Activated CD4-positive, alpha-beta memory T cell treated with anti-CD3 and anti-CD28 coated beads, Interleukin-2, amount 10 ng/mL, durations not matched to agents 7 days and 5 days (primary cell): ENCODE measurements at regions not wholly inside any gene's neighbourhood (a gene's known extent, or its start where the extent isn't known, plus 50 kb on each side); places are given as distances from the start of the nearest gene placed in this dataset.

Experiments
- CTCF ChIA-PET: fragments of 350-600 bp; sonication (Branson Sonifier 250); formaldehyde crosslinking; loops from one replicate; lab custom pipeline; 2021; ENCODE audit warnings: antibody characterized with exemption, inconsistent platforms; lab: Charles Lee
- POLR2A ChIA-PET: fragments of 350-600 bp; sonication (Branson Sonifier 250); formaldehyde crosslinking; loops from one replicate; lab custom pipeline; 2021; ENCODE audit warnings: antibody characterized with exemption; lab: Charles Lee
- DNase-seq: peaks from one replicate; pipeline ENCODE4 v3.0.0-alpha.2; 2020
- H3K27ac Mint-ChIP-seq: one replicate; pipeline ENCODE4 v1.8.0; 2021; ENCODE audit warnings: mild to moderate bottlenecking, mixed read lengths
- H3K27me3 Mint-ChIP-seq: one replicate; pipeline ENCODE4 v1.8.0; 2021; ENCODE audit warnings: mixed read lengths
- H3K36me3 Mint-ChIP-seq: one replicate; pipeline ENCODE4 v1.8.0; 2021; ENCODE audit warnings: low read depth, mixed read lengths
- H3K4me1 Mint-ChIP-seq: one replicate; pipeline ENCODE4 v1.8.0; 2021; ENCODE audit warnings: mixed read lengths
- H3K4me3 Mint-ChIP-seq: one replicate; pipeline ENCODE4 v1.8.0; 2021; ENCODE audit warnings: mild to moderate bottlenecking, mixed read lengths
- H3K9me3 Mint-ChIP-seq: one replicate; pipeline ENCODE4 v1.8.0; 2021; ENCODE audit warnings: mixed read lengths

DNA sequence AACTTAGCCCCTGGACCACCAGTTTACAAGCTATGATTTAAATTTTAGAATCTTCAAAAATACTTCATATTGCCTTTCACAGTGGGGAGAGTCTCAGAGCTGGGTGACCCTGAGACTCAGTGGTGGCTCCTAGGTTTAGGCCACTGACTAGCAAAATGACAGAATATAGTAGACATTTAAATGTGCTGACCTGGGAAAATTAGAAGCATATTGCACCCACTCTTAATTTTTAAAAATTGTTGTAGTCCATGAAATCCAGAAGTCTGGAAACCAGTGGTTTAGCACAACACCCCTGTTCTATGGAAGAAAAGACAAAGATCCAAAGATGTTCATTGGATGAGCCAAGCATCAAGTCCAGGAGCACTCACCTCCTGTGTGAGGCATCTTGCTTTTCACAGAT, 75.0 kb upstream of the PAPPA start:
- ChIA-PET POLR2A (no interaction called here), CTCF (no interaction called here)
- Mint-ChIP-seq H3K4me3 (no peak overlapping the region), H3K36me3 (no peaks in the 10 kb centered on the region), H3K27ac (no peak overlapping the region), H3K4me1 (no peaks in the 10 kb centered on the region), H3K9me3 (no peaks in the 10 kb centered on the region), H3K27me3 (no peaks in the 10 kb centered on the region)
- DNase-seq: no peak

GRCh38 chr9:116080561-116080960, 73.0 kb upstream of the PAPPA start:
- Mint-ChIP-seq H3K27me3 (no peaks in the 10 kb centered on the region), H3K27ac (no peak overlapping the region), H3K9me3 (no peaks in the 10 kb centered on the region), H3K4me1 (no peaks in the 10 kb centered on the region), H3K36me3 (no peaks in the 10 kb centered on the region), H3K4me3 (no peak overlapping the region)
- no peak for DNase-seq
- CTCF ChIA-PET: no interaction called here
- POLR2A ChIA-PET: no interaction called here

GRCh38 chr9:116081435-116082115, 72.0 kb upstream of the PAPPA start:
- no peaks in the 10 kb centered on the region for H3K9me3 Mint-ChIP-seq
- DNase-seq: no peak
- ChIA-PET CTCF (no interaction called here), POLR2A (no interaction called here)
- no peaks in the 10 kb centered on the region for H3K27me3 Mint-ChIP-seq
- H3K27ac Mint-ChIP-seq: no peak overlapping the region
- no peaks in the 10 kb centered on the region for H3K4me1 Mint-ChIP-seq
- no peaks in the 10 kb centered on the region for H3K36me3 Mint-ChIP-seq
- no peak overlapping the region for H3K4me3 Mint-ChIP-seq

- Mint-ChIP-seq H3K27ac (no peak overlapping the region), H3K9me3 (no peaks in the 10 kb centered on the region), H3K27me3 (no peaks in the 10 kb centered on the region), H3K4me3 (no peak overlapping the region), H3K36me3 (no peaks in the 10 kb centered on the region), H3K4me1 (no peaks in the 10 kb centered on the region)
- DNase-seq: no peak
- ChIA-PET CTCF (no interaction called here), POLR2A (no interaction called here)
Observed at GRCh38 chr9:116083837-116084236, 69.8 kb upstream of the PAPPA start.

DNA sequence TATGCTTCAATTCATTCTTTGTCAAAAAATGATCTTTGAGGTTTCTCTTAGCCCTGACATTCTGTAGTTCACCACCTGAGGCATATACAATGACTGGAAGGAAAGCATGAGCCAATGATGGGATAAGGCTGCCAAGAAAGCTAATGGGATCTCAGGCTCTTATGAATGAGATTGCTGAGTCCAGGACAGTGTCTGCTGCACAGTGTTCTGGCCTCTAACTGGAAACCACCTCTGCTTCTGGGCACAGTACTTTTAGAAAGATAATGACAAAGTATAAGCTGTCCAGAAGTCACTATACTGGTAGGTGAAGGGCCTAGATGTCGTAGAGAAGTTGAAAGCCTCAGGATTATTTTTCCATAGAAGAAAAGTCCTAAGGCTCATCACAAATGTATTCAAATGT, 69.1 kb upstream of the PAPPA start:
- no peaks in the 10 kb centered on the region for H3K27me3 Mint-ChIP-seq
- ChIA-PET POLR2A (no interaction called here), CTCF (no interaction called here)
- DNase-seq: no peak
- H3K36me3 Mint-ChIP-seq: no peaks in the 10 kb centered on the region
- no peaks in the 10 kb centered on the region for H3K9me3 Mint-ChIP-seq
- no peaks in the 10 kb centered on the region for H3K4me1 Mint-ChIP-seq
- no peak overlapping the region for H3K4me3 Mint-ChIP-seq
- H3K27ac Mint-ChIP-seq: no peak overlapping the region

DNA sequence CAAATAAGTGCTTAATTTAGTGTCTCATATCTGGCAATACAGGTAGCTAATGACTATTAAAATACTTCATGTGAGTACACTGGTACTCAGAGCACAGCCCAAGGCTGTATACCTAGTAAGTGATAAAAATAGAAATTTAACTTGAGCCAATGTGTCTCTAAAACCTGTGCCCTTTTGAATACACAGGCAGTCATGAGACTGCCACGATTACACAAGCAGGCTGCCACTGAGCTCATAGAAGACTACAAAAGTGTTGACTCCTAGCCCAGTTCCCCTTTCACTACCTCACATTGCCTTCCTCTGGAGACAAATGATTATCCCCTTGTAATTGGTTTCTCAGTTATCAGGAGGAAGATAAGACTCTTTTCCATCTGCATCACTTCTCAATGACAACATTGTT, 66.3 kb upstream of the PAPPA start:
- no peaks in the 10 kb centered on the region for H3K4me1 Mint-ChIP-seq
- CTCF ChIA-PET: no interaction called here

DNA sequence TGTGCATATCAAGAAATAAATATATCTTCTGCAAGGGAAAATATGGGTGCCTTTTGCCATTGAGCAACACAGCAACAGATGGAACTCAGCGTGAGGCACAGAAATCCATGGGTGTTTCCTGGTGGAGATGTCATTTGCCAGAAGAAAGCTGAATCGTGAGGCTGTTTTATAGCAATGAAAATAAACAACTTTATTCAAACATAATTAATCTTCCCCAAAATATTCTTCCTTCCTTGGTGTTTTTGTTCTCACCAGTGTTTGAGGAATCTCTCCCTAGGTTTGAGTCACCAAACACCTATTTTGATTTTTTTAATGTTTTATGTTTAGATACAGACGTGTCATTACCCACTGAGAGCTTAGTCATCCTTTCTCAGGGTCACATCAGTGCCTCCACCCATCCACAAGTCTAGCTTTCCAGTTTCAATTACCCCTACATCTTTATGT, 65.8 kb upstream of the PAPPA start:
- H3K27me3 Mint-ChIP-seq: no peaks in the 10 kb centered on the region
- H3K27ac Mint-ChIP-seq: no peak overlapping the region
- no peaks in the 10 kb centered on the region for H3K4me1 Mint-ChIP-seq
- no peaks in the 10 kb centered on the region for H3K9me3 Mint-ChIP-seq
- no peak overlapping the region for H3K4me3 Mint-ChIP-seq
- ChIA-PET CTCF (no interaction called here), POLR2A (no interaction called here)
- no peak for DNase-seq
- no peaks in the 10 kb centered on the region for H3K36me3 Mint-ChIP-seq

More for the DNA sequence above, 66.3 kb upstream of the PAPPA start:
- POLR2A ChIA-PET: no interaction called here
- H3K27ac Mint-ChIP-seq: no peak overlapping the region
- no peak overlapping the region for H3K4me3 Mint-ChIP-seq
- H3K9me3 Mint-ChIP-seq: no peaks in the 10 kb centered on the region
- no peaks in the 10 kb centered on the region for H3K36me3 Mint-ChIP-seq
- DNase-seq: no peak
- no peaks in the 10 kb centered on the region for H3K27me3 Mint-ChIP-seq

DNA sequence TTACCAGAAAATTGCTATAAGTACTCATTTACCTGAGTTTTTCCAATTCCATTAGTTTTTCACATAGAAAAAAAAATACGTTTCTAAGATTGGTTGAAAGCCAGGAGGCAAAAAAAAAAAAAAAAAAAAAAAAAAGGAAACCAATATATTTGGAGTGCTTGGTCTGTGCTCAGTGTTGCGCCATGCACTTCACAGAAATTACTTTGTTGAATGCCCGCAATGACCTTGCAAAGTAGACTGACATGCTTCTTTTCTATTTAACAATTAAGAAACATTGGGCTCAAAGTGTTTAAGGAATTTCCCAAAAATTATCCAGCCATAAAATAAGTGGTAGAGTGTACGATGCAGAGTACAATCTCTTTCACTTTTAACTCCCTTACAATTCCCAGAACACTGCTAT, 65.2 kb upstream of the PAPPA start:
- ChIA-PET CTCF (no interaction called here), POLR2A (no interaction called here)
- Mint-ChIP-seq H3K9me3 (no peaks in the 10 kb centered on the region), H3K36me3 (no peaks in the 10 kb centered on the region), H3K4me3 (no peak overlapping the region), H3K27ac (no peak overlapping the region), H3K4me1 (no peaks in the 10 kb centered on the region), H3K27me3 (no peaks in the 10 kb centered on the region)
- no peak for DNase-seq

- CTCF ChIA-PET: no interaction called here
- POLR2A ChIA-PET: no interaction called here
- Mint-ChIP-seq H3K36me3 (no peaks in the 10 kb centered on the region), H3K27me3 (no peaks in the 10 kb centered on the region), H3K9me3 (no peaks in the 10 kb centered on the region), H3K27ac (no peak overlapping the region), H3K4me3 (no peak overlapping the region), H3K4me1 (no peaks in the 10 kb centered on the region)
- no peak for DNase-seq
Observed at GRCh38 chr9:116090030-116090770, 63.4 kb upstream of the PAPPA start.

GRCh38 chr9:116094846-116095245, 58.7 kb upstream of the PAPPA start:
- CTCF ChIA-PET: no interaction called here
- H3K27ac Mint-ChIP-seq: no peak overlapping the region
- no peaks in the 10 kb centered on the region for H3K36me3 Mint-ChIP-seq
- no peak for DNase-seq
- no peaks in the 10 kb centered on the region for H3K4me1 Mint-ChIP-seq
- peaks cover 2% of the 10 kb centered on the region for H3K9me3 Mint-ChIP-seq
- H3K27me3 Mint-ChIP-seq: no peaks in the 10 kb centered on the region
- H3K4me3 Mint-ChIP-seq: no peak overlapping the region
- POLR2A ChIA-PET: no interaction called here

- ChIA-PET POLR2A (no interaction called here), CTCF (no interaction called here)
- Mint-ChIP-seq H3K36me3 (no peaks in the 10 kb centered on the region), H3K27me3 (no peaks in the 10 kb centered on the region), H3K4me3 (no peak overlapping the region), H3K27ac (no peak overlapping the region), H3K4me1 (no peaks in the 10 kb centered on the region), H3K9me3 (peaks cover 2% of the 10 kb centered on the region)
- DNase-seq: no peak
Observed at GRCh38 chr9:116095403-116095802, 58.2 kb upstream of the PAPPA start.

- Mint-ChIP-seq H3K27me3 (no peaks in the 10 kb centered on the region), H3K4me1 (no peaks in the 10 kb centered on the region), H3K4me3 (no peak overlapping the region), H3K27ac (no peak overlapping the region), H3K9me3 (peaks cover 2% of the 10 kb centered on the region), H3K36me3 (no peaks in the 10 kb centered on the region)
- ChIA-PET CTCF (no interaction called here), POLR2A (no interaction called here)
- no peak for DNase-seq
Observed at GRCh38 chr9:116096046-116096445, 57.5 kb upstream of the PAPPA start.

DNA sequence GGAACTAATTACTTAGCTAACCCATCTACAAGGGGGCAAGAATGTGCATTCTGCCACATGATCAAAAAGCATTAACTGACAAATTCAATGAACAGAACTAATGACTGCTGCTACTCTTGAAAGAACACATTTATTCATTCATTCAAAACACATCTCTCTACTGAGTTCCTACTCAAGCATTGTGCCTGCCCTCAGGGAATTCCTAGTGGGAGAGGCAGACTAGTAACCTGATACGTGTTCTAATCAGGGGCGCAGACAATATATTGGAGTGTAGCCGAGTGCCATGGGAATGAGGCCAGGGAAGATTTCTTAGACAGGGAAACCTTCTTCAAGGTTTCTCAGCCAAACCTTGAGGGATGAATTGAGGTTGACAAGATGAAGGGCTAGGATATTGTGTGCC, 56.7 kb upstream of the PAPPA start:
- CTCF ChIA-PET: no interaction called here
- DNase-seq: no peak
- Mint-ChIP-seq H3K36me3 (no peaks in the 10 kb centered on the region), H3K4me1 (no peaks in the 10 kb centered on the region), H3K27me3 (no peaks in the 10 kb centered on the region), H3K9me3 (peaks cover 2% of the 10 kb centered on the region), H3K27ac (no peak overlapping the region), H3K4me3 (no peak overlapping the region)
- POLR2A ChIA-PET: no interaction called here

GRCh38 chr9:116098476-116098875, 55.1 kb upstream of the PAPPA start:
- H3K4me3 Mint-ChIP-seq: no peak overlapping the region
- ChIA-PET CTCF (no interaction called here), POLR2A (no interaction called here)
- H3K4me1 Mint-ChIP-seq: no peaks in the 10 kb centered on the region
- no peaks in the 10 kb centered on the region for H3K27me3 Mint-ChIP-seq
- no peak for DNase-seq
- H3K9me3 Mint-ChIP-seq: peaks cover 2% of the 10 kb centered on the region
- no peak overlapping the region for H3K27ac Mint-ChIP-seq
- H3K36me3 Mint-ChIP-seq: no peaks in the 10 kb centered on the region
